SK-N-DZ (cell line): ENCODE measurements at regions not wholly inside any gene's neighbourhood (a gene's known extent, or its start where the extent isn't known, plus 50 kb on each side); places are given as distances from the start of the nearest gene placed in this dataset.
A peak's percentile ranks its signal among the peaks of the same experiment; 100 is the strongest.
"Not testable (repeated sequence)": the region's sequence is repeated elsewhere in the genome, so short reads cannot be mapped to it uniquely, and the experiment has no call there.

ENCODE experiments used
- DNase-seq: peaks from one replicate; pipeline ENCODE4 v3.0.0-alpha.2; 2015; ENCODE audit warnings: low spot score

GRCh38 chr3:110868106-110868505, 203.5 kb upstream of the NECTIN3 start:
- peak; percentile 86 for DNase-seq

- no peak for DNase-seq
These were observed 201.9 kb upstream of the NECTIN3 start for GRCh38 chr3:110869736-110870135.

- no peak for DNase-seq
These were observed 199.7 kb upstream of the NECTIN3 start for GRCh38 chr3:110871869-110872268.

DNA sequence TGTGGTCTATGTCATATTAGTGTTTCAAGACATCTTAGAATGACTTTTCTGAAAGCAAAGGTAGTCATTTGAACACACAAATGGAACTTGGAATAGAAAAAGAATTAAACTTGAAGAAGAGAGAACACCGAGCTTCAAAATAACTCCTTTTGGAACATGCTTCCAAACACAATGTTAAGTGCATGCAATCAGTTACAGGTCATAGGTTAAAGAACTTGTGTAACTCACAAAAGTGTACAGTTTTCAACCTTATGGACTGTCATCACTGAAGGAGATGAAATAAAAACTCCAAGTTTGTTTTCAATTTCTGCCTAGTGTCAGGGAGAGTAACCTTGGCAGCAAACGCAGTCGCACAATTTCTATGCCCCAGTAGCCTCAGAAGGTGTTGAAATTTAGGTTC, 192.9 kb upstream of the NECTIN3 start:
- no peak for DNase-seq

DNA sequence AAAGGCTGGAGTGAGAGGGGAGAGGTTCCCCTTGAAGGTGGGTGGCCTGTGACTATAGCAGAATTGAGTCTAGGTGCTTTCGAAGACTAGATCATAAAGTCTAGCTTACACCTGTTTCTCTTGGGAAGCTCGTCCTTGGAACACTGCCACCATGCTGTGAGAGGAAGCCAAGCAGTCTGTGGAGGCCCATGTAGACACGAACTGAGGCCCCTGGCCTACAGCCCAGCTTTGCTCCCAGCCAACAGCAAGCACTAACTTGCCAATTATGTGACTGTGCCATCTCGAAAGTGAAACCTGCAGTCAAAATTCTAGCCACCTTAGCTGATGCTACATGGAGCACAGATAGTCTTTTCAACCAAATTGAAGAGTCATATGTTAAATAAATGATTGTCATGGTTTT, 190.5 kb upstream of the NECTIN3 start:
- DNase-seq, result peak; percentile 20

DNA sequence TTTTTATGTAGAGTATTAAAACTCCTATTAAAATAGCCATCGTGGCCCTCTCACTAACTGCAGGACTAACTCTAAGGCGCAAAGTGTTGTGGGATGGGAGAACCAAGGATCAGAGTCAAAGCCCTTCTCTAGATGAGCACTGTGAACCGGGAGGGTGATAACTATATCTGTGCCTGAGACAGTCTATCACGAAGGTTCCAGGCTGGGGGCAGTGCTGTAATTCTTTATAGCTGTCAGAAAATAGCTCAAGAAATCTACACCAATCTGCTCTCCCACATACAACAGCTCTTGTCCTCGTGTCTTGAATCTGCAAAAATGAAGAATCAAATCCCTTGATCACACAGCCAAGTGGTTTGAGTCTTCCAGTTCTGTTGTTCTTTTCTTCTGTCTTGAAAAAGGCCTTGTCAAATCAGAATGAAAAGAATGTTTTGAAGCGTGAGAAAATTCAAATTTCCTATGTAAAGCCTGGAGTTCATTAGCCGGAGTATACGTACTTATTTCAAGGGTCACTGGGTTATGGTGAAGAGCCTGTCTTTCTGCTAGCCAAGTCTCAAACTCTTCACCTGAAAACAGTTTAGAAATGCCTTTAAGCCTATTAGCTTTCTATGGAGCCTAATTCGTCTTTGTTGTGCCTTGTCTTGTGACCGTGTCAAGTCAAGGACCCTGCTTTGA, 185.3 kb upstream of the NECTIN3 start:
- DNase-seq, result no peak

- no peak for DNase-seq
These were observed 184.4 kb upstream of the NECTIN3 start for GRCh38 chr3:110887176-110887575.

GRCh38 chr3:110888625-110889375, 182.8 kb upstream of the NECTIN3 start:
- DNase-seq, result not testable (repeated sequence)

DNA sequence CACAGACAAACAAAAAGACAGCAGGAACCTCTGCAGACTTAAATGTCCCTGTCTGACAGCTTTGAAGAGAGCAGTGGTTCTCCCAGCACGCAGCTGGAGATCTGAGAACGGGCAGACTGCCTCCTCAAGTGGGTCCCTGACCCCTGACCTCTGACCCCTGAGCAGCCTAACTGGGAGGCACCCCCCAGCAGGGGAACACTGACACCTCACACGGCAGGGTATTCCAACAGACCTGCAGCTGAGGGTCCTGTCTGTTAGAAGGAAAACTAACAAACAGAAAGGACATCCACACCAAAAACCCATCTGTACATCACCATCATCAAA, 182.3 kb upstream of the NECTIN3 start:
- DNase-seq, result not testable (repeated sequence)

DNA sequence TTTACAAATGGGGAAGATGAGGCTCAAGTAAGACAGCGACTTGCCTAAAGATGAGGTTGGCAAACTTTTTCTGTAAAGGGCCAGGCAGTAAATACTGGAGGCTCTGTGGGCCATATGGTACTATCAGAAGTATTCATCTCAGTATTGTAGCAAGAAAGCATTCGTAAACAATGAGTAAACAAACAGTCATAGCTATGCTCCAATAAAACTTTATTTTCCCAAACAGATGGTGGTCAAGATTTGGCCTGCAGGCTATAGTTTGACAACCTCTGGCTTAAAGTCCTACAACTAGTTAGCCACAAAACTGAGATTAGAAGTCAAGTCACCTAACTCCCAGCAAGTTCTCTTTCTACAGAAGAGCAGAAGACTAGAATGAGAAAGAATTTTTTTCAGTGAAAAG, 177.0 kb upstream of the NECTIN3 start:
- no peak for DNase-seq

DNA sequence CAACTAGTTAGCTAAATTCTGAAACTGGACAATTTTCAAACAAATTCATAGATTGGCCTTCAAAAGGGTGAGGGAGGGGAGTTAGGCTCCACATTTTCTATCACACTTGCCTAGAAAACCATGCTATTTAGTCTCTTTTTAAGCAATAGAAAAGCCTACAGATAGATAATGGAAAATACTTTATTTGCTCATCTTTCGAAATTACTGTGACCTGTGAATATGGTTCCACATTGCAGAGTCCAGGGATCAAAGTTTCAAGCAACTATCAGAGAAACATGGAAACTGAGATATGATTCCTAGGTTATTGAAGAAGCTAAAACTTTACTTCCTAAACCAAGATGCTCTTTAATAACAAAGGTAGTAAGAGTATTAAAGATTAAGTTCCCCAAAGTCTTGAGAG, 176.6 kb upstream of the NECTIN3 start:
- no peak for DNase-seq

- DNase-seq, result no peak
These were observed 174.6 kb upstream of the NECTIN3 start for GRCh38 chr3:110897046-110897445.

- no peak for DNase-seq
These were observed 171.0 kb upstream of the NECTIN3 start for GRCh38 chr3:110900576-110900975.

GRCh38 chr3:110901536-110901935, 170.1 kb upstream of the NECTIN3 start:
- no peak for DNase-seq

DNA sequence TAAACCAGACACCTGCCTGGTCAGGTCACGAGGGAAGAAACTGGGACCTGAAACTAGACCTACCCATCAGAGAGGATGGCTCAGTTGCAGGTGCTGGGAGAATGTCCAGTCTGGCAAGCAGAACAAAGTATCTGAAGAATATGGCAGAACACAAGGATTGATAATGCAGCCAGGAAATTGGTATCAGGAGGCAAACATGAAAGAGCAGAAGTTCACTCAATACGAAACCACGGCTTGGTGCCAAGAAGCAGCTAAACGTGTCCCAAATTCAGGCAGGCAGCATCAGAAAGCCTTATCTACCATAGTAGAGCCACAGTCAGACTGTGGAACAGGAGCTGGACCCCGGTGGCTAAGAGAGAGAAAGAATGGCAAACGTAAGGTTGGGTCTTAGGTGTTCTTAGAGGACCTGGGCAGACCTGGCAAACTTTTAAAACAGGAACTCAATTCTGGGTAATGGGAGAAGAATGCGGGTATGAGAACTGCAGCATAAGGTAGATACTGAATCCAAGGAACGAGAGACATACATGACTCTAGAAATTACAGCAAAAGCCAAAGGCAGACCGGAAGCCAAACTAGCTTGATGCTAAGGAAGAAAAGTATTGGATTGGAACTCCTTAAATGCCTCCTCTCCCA, 169.0 kb upstream of the NECTIN3 start:
- DNase-seq, result no peak

GRCh38 chr3:110903771-110904519, 167.7 kb upstream of the NECTIN3 start:
- DNase-seq, result no peak

DNA sequence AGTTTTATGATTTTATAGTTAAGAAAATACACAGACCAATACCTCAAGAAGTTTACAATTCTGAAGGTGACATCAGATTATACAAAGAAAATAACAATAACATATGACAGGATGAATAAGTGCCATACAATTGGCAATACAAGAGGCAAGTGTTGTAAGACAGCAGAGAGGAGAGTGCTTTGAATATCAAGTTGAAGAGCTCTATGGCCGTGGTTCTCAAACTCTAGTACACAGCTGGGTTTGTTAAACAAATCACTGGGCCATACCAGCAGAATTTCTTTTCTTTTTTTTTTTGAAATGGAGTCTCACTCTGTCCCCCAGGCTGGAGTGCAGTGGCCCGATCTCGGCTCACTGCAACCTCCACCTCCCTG, 167.1 kb upstream of the NECTIN3 start:
- no peak for DNase-seq

DNA sequence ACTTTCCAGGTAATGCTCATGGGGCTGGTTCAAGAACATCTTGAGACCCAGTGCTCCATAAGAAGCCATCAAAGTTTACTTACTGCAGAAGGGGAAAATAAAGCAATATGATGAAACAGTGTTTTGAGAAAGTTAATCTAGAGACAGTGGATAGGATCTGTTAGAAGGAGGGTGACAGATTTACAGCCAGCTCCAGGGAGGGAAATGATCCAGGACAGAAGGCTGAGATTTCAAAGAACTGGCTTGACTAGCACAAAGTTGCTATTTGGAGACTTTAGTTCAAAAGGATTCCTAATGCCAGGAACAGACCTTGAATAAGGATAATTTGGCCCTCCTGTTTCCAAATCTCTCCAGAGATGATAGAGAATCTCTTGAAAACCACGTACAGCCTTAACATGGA, 166.5 kb upstream of the NECTIN3 start:
- DNase-seq, result no peak

- DNase-seq, result no peak
These were observed 161.8 kb upstream of the NECTIN3 start for GRCh38 chr3:110909839-110910238.

DNA sequence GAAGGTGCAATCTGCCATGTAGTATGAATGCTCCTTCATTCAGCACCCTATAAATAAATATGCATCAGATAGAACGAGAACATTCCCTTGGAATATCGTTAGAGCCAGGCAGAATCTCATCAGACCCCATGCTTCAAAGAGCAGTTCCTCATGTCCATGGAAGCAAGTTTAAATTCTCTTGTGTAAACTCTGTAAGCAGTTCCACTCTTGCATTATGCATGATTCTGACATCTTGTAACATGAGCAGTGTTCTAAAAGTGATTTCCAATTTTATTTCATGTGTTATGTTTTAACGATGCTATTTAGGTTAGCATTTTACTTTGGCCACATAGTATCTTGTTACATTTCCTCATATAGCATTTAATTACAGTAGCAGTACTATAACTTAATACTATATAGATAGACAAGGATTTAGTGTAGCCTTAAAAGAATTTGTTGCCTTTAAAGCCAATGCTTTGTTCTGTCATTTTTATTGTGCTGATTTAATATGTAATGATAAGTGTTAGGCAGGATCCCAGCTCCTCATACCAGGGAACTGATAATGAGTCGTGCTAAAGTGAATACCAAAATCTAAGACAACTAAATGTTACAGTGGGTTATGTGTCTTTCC, 161.2 kb upstream of the NECTIN3 start:
- DNase-seq, result no peak

GRCh38 chr3:110918963-110919362, 152.7 kb upstream of the NECTIN3 start:
- no peak for DNase-seq

- DNase-seq, result no peak
These were observed 145.8 kb upstream of the NECTIN3 start for GRCh38 chr3:110925798-110926197.
